Vagina (tissue), 2 donors: ENCODE measurements at regions not wholly inside any gene's neighbourhood (a gene's known extent, or its start where the extent isn't known, plus 50 kb on each side); places are given as distances from the start of the nearest gene placed in this dataset.
A peak's percentile ranks its signal among the peaks of the same experiment; 100 is the strongest.

Experiments used
- POLR2A ChIP-seq, 2 donors: fragments of 450-650 bp; IDR thresholded peaks; one replicate each; pipeline ENCODE4 v1.6.1; 2017; ENCODE audit warnings: antibody characterized with exemption in 2 of 2, mild to moderate bottlenecking in 2 of 2, moderate library complexity in 2 of 2
- POLR2AphosphoS5 ChIP-seq, 2 donors: sonication (generic); formaldehyde crosslinking; IDR thresholded peaks; one replicate each; pipeline ENCODE4 v1.9.0; 2017; ENCODE audit warnings: antibody characterized with exemption in 2 of 2, mild to moderate bottlenecking in 2 of 2, low read depth in 1 of 2; ENCODE audit not compliant: insufficient read depth in 1 of 2
- TF ChIP-seq, protein P1 (sequence below), 3 experiments: fragments of 450-650 bp in 2 of 3; fragments of 200-600 bp in 1 of 3; sonication (generic) in 1 of 3; IDR thresholded peaks; one replicate each; pipeline ENCODE4 v1.5.1; 2017 to 2019; ENCODE audit warnings: antibody characterized with exemption in 3 of 3, mild to moderate bottlenecking in 2 of 3, moderate library complexity in 2 of 3

DNA sequence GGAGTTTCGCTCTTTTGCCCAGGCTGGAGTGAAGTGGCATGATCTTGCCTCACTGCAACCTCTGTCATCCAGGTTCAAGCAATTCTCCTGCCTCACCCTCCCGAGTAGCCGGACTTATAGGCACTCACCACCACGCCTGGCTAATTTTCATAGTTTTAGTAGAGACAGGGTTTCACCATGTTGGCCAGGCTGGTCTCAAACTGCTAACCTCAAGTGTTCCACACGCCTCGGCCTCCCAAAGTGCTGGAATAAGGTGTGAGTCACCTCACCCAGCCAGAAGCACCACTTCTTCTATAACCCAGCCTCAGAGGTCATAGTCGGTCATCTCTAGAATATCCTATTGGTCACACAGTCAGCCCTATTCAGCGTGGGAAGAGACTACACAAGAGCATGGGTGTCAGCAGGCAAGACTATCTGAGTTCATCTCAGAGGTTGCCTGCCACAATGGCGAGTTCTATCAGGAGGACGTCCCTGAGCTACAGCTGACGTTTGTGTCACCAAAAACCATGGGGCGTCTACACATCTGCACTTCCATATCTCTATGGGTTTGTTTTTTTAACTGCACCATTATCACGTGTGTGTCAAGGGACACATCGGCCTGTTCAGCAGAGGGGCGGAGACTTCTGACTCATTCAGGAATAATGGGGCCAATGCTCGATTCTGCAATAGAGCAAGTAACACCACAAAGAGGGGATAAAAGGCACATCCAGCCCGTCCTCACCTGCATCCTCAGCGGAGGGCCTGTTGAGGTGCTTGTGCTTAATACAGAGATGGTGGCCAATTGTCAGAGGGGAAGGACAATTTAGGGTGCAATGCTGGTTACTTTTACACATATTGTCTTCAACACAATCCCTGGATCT, 256.3 kb upstream of the IRF2BP2 start:
- TF ChIP-seq, protein P1, sequence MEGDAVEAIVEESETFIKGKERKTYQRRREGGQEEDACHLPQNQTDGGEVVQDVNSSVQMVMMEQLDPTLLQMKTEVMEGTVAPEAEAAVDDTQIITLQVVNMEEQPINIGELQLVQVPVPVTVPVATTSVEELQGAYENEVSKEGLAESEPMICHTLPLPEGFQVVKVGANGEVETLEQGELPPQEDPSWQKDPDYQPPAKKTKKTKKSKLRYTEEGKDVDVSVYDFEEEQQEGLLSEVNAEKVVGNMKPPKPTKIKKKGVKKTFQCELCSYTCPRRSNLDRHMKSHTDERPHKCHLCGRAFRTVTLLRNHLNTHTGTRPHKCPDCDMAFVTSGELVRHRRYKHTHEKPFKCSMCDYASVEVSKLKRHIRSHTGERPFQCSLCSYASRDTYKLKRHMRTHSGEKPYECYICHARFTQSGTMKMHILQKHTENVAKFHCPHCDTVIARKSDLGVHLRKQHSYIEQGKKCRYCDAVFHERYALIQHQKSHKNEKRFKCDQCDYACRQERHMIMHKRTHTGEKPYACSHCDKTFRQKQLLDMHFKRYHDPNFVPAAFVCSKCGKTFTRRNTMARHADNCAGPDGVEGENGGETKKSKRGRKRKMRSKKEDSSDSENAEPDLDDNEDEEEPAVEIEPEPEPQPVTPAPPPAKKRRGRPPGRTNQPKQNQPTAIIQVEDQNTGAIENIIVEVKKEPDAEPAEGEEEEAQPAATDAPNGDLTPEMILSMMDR (IDR thresholded peaks at IDR 0.05): no peak
- TF ChIP-seq POLR2A (IDR thresholded peaks at IDR 0.05) (no peak), POLR2AphosphoS5 (IDR thresholded peaks at IDR 0.05; ENCODE audit: insufficient read depth in 1 of 2, low read depth in 1 of 2) (peak in 1 of 2 donors; percentile 83)
